PC-3 (cell line): ENCODE measurements at regions not wholly inside any gene's neighbourhood (a gene's known extent, or its start where the extent isn't known, plus 50 kb on each side); places are given as distances from the start of the nearest gene placed in this dataset.

Experiments used
- ATAC-seq: fragments of 200-7000 bp; cut with Tn5 transposase; 2 replicates; pipeline ENCODE4 v1.9.1; 2020; ENCODE audit warnings: mild to moderate bottlenecking, moderate library complexity
- BruUV-seq: library from RNA; stranded (reverse); fragments of 400-500 nt; replicated peaks from 2 replicates; lab custom pipeline; 2021; lab: Mats Ljungman, UMichigan
- CTCF ChIA-PET: fragments of 300-600 bp; sonication (Branson Sonifier 250); formaldehyde crosslinking; loops from one replicate; lab custom pipeline; 2022; ENCODE audit warnings: antibody characterized with exemption; lab: Charles Lee
- POLR2A ChIA-PET: fragments of 300-600 bp; sonication (Branson Sonifier 250); formaldehyde crosslinking; loops from one replicate; lab custom pipeline; 2022; ENCODE audit warnings: antibody characterized with exemption; ENCODE audit not compliant: unreplicated experiment; lab: Charles Lee
- DNase-seq: peaks from one replicate; pipeline ENCODE4 v3.0.0-alpha.2; 2015
- H2AFZ ChIP-seq: fragments of 300-600 bp; sonication (generic); 2 replicates; pipeline ENCODE4 v1.6.0; 2016; ENCODE audit warnings: antibody characterized with exemption, low read length
- H3F3A ChIP-seq: fragments of 300-600 bp; sonication (generic); one replicate; pipeline ENCODE4 v1.6.0; 2017; ENCODE audit warnings: antibody characterized with exemption, low read length, control low read depth, mild to moderate bottlenecking; ENCODE audit not compliant: unreplicated experiment
- H3K27ac ChIP-seq: fragments of 300-600 bp; sonication (generic); 2 replicates; pipeline ENCODE4 v1.5.1; 2016; ENCODE audit warnings: mild to moderate bottlenecking, low read length
- H3K27me3 ChIP-seq: fragments of 300-600 bp; sonication (generic); 2 replicates; pipeline ENCODE4 v1.6.1; 2016; ENCODE audit warnings: low read length, mixed read lengths
- H3K36me3 ChIP-seq: fragments of 300-600 bp; sonication (generic); 2 replicates; pipeline ENCODE4 v1.6.1; 2016; ENCODE audit warnings: low read depth, mixed run types, low read length, mixed read lengths
- H3K4me1 ChIP-seq: fragments of 300-600 bp; sonication (generic); 2 replicates; pipeline ENCODE4 v1.5.1; 2016; ENCODE audit warnings: low read length; ENCODE audit not compliant: insufficient read depth
- H3K4me2 ChIP-seq: fragments of 300-600 bp; sonication (generic); 2 replicates; pipeline ENCODE4 v1.6.0; 2016; ENCODE audit warnings: low read length
- H3K4me3 ChIP-seq: fragments of 300-600 bp; sonication (generic); 2 replicates; pipeline ENCODE4 v1.5.1; 2016; ENCODE audit warnings: mild to moderate bottlenecking, low read length, mixed read lengths
- H3K79me2 ChIP-seq: fragments of 300-600 bp; sonication (generic); 2 replicates; pipeline ENCODE4 v1.6.1; 2017; ENCODE audit warnings: low read length, mixed read lengths
- H3K9ac ChIP-seq: fragments of 300-600 bp; sonication (generic); 2 replicates; pipeline ENCODE4 v1.6.0; 2016; ENCODE audit warnings: mild to moderate bottlenecking, low read length
- H3K9me2 ChIP-seq: fragments of 300-600 bp; sonication (generic); replicated peaks from 2 replicates; pipeline ENCODE4 v1.6.1; 2016; ENCODE audit warnings: mixed run types, low read length, mixed read lengths
- H3K9me3 ChIP-seq: fragments of 300-600 bp; sonication (generic); 2 replicates; pipeline ENCODE4 v1.6.1; 2016; ENCODE audit warnings: low read length, mixed read lengths
- H4K20me1 ChIP-seq: fragments of 300-600 bp; sonication (generic); 2 replicates; pipeline ENCODE4 v1.6.1; 2016; ENCODE audit warnings: low read length, mixed read lengths
- EZH2 ChIP-seq: fragments of 300-600 bp; sonication (generic); IDR thresholded peaks from one replicate; pipeline ENCODE4 v1.6.1; 2017; ENCODE audit warnings: antibody characterized with exemption, mild to moderate bottlenecking, low read length; ENCODE audit not compliant: unreplicated experiment
- EZH2phosphoT487 ChIP-seq: fragments of 300-600 bp; sonication (generic); IDR thresholded peaks from 2 replicates; pipeline ENCODE4 v1.6.1; 2018; ENCODE audit warnings: mild to moderate bottlenecking, antibody characterized with exemption, low read length, borderline replicate concordance
- intact Hi-C: fragments of 100-400 bp; cut with micrococcal nuclease; formaldehyde crosslinking; loops from 2 replicates; pipeline ENCODE4 v1.9.0; 2023
- TF ChIP-seq, protein P1 (sequence below): fragments of 300-600 bp; sonication (generic); conservative IDR thresholded peaks from 2 replicates; pipeline ENCODE4 v1.5.1; 2017; ENCODE audit warnings: antibody characterized with exemption, low read depth, mild to moderate bottlenecking, low read length

DNA sequence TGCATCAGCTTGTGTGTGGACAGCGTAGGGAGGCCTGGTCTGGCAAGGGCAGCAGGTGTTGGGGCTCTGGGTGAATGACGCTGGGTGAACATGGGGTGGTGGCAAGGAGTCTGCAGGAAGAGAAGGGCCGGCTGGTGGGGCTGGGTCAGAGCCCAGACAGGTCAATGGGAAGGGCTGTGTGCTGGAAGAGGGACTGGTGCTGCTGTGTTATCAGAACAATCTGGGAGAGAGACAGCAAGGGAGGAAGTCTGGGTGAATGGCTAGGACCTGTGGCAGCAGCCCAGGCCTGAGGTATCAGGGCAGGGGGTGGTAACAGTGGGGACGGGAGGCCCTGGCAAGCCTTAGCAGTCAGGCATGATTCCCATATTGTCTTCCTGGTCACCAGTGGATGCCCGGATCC, 206.7 kb downstream of the SNX19 start:
- Histone ChIP-seq H3K4me1 (no peaks in the 10 kb centered on the region), H3F3A (no peaks in the 10 kb centered on the region), H4K20me1 (no peaks in the 10 kb centered on the region), H3K9me3 (peaks cover 8% of the 10 kb centered on the region), H3K4me2 (no peak overlapping the region), H3K9ac (no peak overlapping the region), H3K9me2 (no peaks in the 10 kb centered on the region), H2AFZ (no peak overlapping the region), H3K36me3 (peaks cover 4% of the 10 kb centered on the region; the same call in 1 of the 2 replicates), H3K27ac (no peak overlapping the region), H3K4me3 (no peak overlapping the region), H3K27me3 (no peaks in the 10 kb centered on the region), H3K79me2 (no peaks in the 10 kb centered on the region)
- intact Hi-C loops, result no loop called here
- ChIA-PET CTCF (no interaction called here), POLR2A (no interaction called here)
- no peak for DNase-seq
- no TSS peak for BruUV-seq
- TF ChIP-seq EZH2phosphoT487 (no peak), EZH2 (no peak)
- TF ChIP-seq, protein P1, sequence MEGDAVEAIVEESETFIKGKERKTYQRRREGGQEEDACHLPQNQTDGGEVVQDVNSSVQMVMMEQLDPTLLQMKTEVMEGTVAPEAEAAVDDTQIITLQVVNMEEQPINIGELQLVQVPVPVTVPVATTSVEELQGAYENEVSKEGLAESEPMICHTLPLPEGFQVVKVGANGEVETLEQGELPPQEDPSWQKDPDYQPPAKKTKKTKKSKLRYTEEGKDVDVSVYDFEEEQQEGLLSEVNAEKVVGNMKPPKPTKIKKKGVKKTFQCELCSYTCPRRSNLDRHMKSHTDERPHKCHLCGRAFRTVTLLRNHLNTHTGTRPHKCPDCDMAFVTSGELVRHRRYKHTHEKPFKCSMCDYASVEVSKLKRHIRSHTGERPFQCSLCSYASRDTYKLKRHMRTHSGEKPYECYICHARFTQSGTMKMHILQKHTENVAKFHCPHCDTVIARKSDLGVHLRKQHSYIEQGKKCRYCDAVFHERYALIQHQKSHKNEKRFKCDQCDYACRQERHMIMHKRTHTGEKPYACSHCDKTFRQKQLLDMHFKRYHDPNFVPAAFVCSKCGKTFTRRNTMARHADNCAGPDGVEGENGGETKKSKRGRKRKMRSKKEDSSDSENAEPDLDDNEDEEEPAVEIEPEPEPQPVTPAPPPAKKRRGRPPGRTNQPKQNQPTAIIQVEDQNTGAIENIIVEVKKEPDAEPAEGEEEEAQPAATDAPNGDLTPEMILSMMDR, result no peak
- ATAC-seq, result no peak

DNA sequence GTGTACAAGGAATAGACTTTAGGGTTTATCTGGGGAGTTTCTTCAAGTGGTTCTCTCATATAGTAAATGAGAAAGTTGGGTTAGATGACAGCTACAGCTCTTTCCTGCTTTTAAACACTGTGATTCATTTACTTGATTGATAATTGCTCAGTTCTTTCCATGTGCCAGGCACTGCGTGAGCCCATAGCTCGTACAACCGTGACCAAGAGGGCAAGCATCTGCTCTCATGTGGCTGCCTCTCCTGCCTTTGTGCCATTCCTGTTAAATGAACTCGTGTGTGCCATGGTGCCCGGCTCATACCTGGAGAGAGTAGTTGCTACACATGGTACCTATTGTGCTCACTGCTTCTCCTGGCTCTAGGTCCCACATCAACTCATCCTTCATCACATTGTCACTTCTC, 206.3 kb downstream of the SNX19 start:
- ChIA-PET POLR2A (no interaction called here), CTCF (no interaction called here)
- ATAC-seq, result no peak

DNA sequence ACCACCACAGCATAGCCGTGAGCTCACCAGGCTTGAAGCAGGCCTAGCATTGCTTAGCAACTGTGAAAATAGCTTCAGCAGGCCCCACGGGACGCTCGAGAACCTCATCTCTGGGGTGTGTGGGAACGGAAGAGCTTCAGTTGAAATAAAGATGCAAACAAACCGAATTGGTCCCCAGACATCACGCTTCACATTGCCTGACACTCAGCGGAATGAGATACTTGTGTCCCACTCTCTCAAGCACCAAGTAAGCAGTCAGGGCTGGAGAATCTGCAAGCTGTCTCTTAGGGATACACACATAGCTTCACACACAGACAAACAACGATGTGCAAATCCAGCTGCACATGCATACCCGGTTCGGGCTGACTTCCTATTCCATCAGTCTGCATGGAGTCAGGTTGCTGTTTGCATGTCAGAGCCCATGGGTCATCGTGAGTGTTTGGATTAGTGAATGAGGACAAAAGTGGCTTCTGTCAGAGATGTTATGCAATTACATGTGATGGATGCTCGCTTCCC, 205.7 kb downstream of the SNX19 start:
- intact Hi-C loops, result no loop called here
- POLR2A ChIA-PET, result no interaction called here

More for the DNA sequence above, 206.3 kb downstream of the SNX19 start:
- Histone ChIP-seq H3K9ac (no peak overlapping the region), H2AFZ (no peak overlapping the region), H4K20me1 (no peaks in the 10 kb centered on the region), H3K27me3 (no peaks in the 10 kb centered on the region), H3F3A (no peaks in the 10 kb centered on the region), H3K27ac (no peak overlapping the region), H3K9me3 (peaks cover 8% of the 10 kb centered on the region), H3K79me2 (no peaks in the 10 kb centered on the region), H3K4me2 (no peak overlapping the region), H3K4me1 (no peaks in the 10 kb centered on the region), H3K36me3 (peaks cover 4% of the 10 kb centered on the region; the same call in 1 of the 2 replicates), H3K9me2 (no peaks in the 10 kb centered on the region), H3K4me3 (no peak overlapping the region)
- TF ChIP-seq, protein P1, result no peak
- TF ChIP-seq EZH2phosphoT487 (no peak), EZH2 (no peak)
- no TSS peak for BruUV-seq
- DNase-seq, result no peak
- intact Hi-C loops, result no loop called here

More for the DNA sequence above, 205.7 kb downstream of the SNX19 start:
- BruUV-seq, result no TSS peak
- H3K9me3 ChIP-seq, result peaks cover 8% of the 10 kb centered on the region
- H3F3A ChIP-seq, result no peaks in the 10 kb centered on the region
- no peaks in the 10 kb centered on the region for H3K79me2 ChIP-seq
- no peaks in the 10 kb centered on the region for H4K20me1 ChIP-seq
- ATAC-seq, result no peak
- H2AFZ ChIP-seq, result no peak overlapping the region
- DNase-seq, result no peak
- no peak overlapping the region for H3K27ac ChIP-seq
- no peak overlapping the region for H3K4me2 ChIP-seq
- CTCF ChIA-PET, result no interaction called here
- peaks cover 4% of the 10 kb centered on the region; the same call in 1 of the 2 replicates for H3K36me3 ChIP-seq
- no peaks in the 10 kb centered on the region for H3K4me1 ChIP-seq
- no peak overlapping the region for H3K9ac ChIP-seq
- no peak overlapping the region for H3K4me3 ChIP-seq
- no peaks in the 10 kb centered on the region for H3K27me3 ChIP-seq
- TF ChIP-seq EZH2, result no peak
- TF ChIP-seq EZH2phosphoT487, result no peak
- TF ChIP-seq, protein P1, result no peak
- no peaks in the 10 kb centered on the region for H3K9me2 ChIP-seq
